ENCODE measurements at regions not wholly inside any gene's neighbourhood (a gene's known extent, or its start where the extent isn't known, plus 50 kb on each side); places are given as distances from the start of the nearest gene placed in this dataset.

GRCh38 chr2:133844214-133844892, 276.1 kb upstream of the NCKAP5 start:
- CTCF ChIA-PET: interaction anchor here (0.6 to 5.7 kb wide), 86 partner anchors 7 to 1496 kb away, joined by 3 to 60 read pairs (median 4); partner anchors contain the start of gene NCKAP5
- peak; percentile 80 for TF ChIP-seq CTCF (IDR thresholded peaks at IDR 0.05; ENCODE audit: insufficient read depth, low read length, missing control alignments)
- no peak overlapping the region for H3K4me3 ChIP-seq (ENCODE audit: low read depth, low read length)
- POLR2A ChIA-PET: no interaction called here
- no peak for DNase-seq (ENCODE audit: low read depth, low spot score)

- H3K4me3 ChIP-seq (ENCODE audit: low read depth, low read length): no peak overlapping the region
- DNase-seq (ENCODE audit: low read depth, low spot score): no peak
- ChIA-PET POLR2A (no interaction called here), CTCF (interaction anchor here (0.6 to 5.7 kb wide), 5 partner anchors 8 to 1299 kb away, joined by 3 to 60 read pairs (median 33); partner anchors contain the start of gene NCKAP5)
- TF ChIP-seq CTCF (IDR thresholded peaks at IDR 0.05; ENCODE audit: insufficient read depth, low read length, missing control alignments): no peak
These were observed 278.2 kb upstream of the NCKAP5 start for GRCh38 chr2:133846476-133846875.

- DNase-seq (ENCODE audit: low read depth, low spot score): no peak
- TF ChIP-seq CTCF (IDR thresholded peaks at IDR 0.05; ENCODE audit: insufficient read depth, low read length, missing control alignments): no peak
- no peak overlapping the region for H3K4me3 ChIP-seq (ENCODE audit: low read depth, low read length)
- ChIA-PET CTCF (no interaction called here), POLR2A (no interaction called here)
These were observed 279.3 kb upstream of the NCKAP5 start for GRCh38 chr2:133847591-133847990.

- POLR2A ChIA-PET: no interaction called here
These were observed 279.9 kb upstream of the NCKAP5 start for GRCh38 chr2:133848111-133848649.

GRCh38 chr2:133849341-133849740, 281.1 kb upstream of the NCKAP5 start:
- CTCF ChIA-PET: interaction anchor here (1.2 kb wide), 1 partner anchor 69 kb away, joined by 4 read pairs; no protein-coding TSS in a partner anchor
- H3K4me3 ChIP-seq (ENCODE audit: low read depth, low read length): no peak overlapping the region
- TF ChIP-seq CTCF (IDR thresholded peaks at IDR 0.05; ENCODE audit: insufficient read depth, low read length, missing control alignments): no peak
- POLR2A ChIA-PET: no interaction called here
- no peak for DNase-seq (ENCODE audit: low read depth, low spot score)

More at GRCh38 chr2:133848111-133848649, 279.9 kb upstream of the NCKAP5 start:
- CTCF ChIA-PET: no interaction called here
- DNase-seq (ENCODE audit: low read depth, low spot score): no peak
- TF ChIP-seq CTCF (IDR thresholded peaks at IDR 0.05; ENCODE audit: insufficient read depth, low read length, missing control alignments): no peak
- H3K4me3 ChIP-seq (ENCODE audit: low read depth, low read length): no peak overlapping the region

- ChIA-PET POLR2A (no interaction called here), CTCF (interaction anchor here (6.2 kb wide), 1 partner anchor 11 kb away, joined by 37 read pairs; no protein-coding TSS in a partner anchor)
- DNase-seq (ENCODE audit: low read depth, low spot score): no peak
- TF ChIP-seq CTCF (IDR thresholded peaks at IDR 0.05; ENCODE audit: insufficient read depth, low read length, missing control alignments): no peak
- H3K4me3 ChIP-seq (ENCODE audit: low read depth, low read length): no peak overlapping the region
These were observed 286.4 kb upstream of the NCKAP5 start for GRCh38 chr2:133854603-133855200.

Data from AG04449 (cell line).